K562 (cell line): ENCODE measurements at regions not wholly inside any gene's neighbourhood (a gene's known extent, or its start where the extent isn't known, plus 50 kb on each side); places are given as distances from the start of the nearest gene placed in this dataset.

Source experiments
- BHLHE40 ChIP-seq: IDR thresholded peaks from 2 replicates; pipeline ENCODE4 v1.6.1; 2011; ENCODE audit warnings: low read length, improper control_type of control experiment
- ESRRA ChIP-seq: fragments of 450-650 bp; IDR thresholded peaks from 2 replicates; pipeline ENCODE4 v1.6.1; 2014; ENCODE audit warnings: low read depth, mild to moderate bottlenecking, moderate library complexity, borderline replicate concordance
- ETV5 ChIP-seq: sonication (generic); formaldehyde crosslinking; IDR thresholded peaks from 2 replicates; pipeline ENCODE4 v1.4.0; 2020; ENCODE audit warnings: low read depth, mild to moderate bottlenecking, missing genetic modification reagents
- MYC ChIP-seq, 2 experiments: fragments of 250-450 bp in 1 of 2; sonication (Bioruptor Pico) in 1 of 2; IDR thresholded peaks; 2 replicates each; pipeline versions ENCODE4 v1.5.1 to v1.6.1; 2012 to 2021; ENCODE audit warnings: low read depth in 2 of 2, borderline replicate concordance in 1 of 2, improper control_type of control experiment in 1 of 2, low read length in 1 of 2, mild to moderate bottlenecking in 1 of 2, moderate library complexity in 1 of 2
- MYNN ChIP-seq, 2 experiments: sonication (generic); formaldehyde crosslinking in 1 of 2; IDR thresholded peaks; 2 replicates each; pipeline versions ENCODE4 v1.5.0 to v1.6.1; 2016 to 2020; ENCODE audit warnings: antibody characterized with exemption in 1 of 2, missing genetic modification reagents in 1 of 2
- NEUROD1 ChIP-seq: fragments of 150-350 bp; IDR thresholded peaks from 2 replicates; pipeline ENCODE4 v1.6.1; 2014; ENCODE audit warnings: borderline replicate concordance, low read length, low read depth; ENCODE audit not compliant: partially characterized antibody
- TBL1XR1 ChIP-seq, 2 experiments: IDR thresholded peaks; 2 replicates each; pipeline ENCODE4 v1.6.1; 2012; ENCODE audit warnings: improper control_type of control experiment in 2 of 2, low read length in 2 of 2, mild to moderate bottlenecking in 1 of 2
- TCF3 ChIP-seq: sonication (generic); formaldehyde crosslinking; IDR thresholded peaks from 2 replicates; pipeline ENCODE4 v1.4.0; 2020; ENCODE audit warnings: mild to moderate bottlenecking, missing genetic modification reagents
- VEZF1 ChIP-seq: fragments of 200-800 bp; sonication (Bioruptor generic); IDR thresholded peaks from 2 replicates; pipeline ENCODE4 v1.6.1; 2017; ENCODE audit warnings: missing genetic modification characterization, missing compliant biosample characterization
- ZBTB40 ChIP-seq, 2 experiments: fragments of 450-650 bp in 1 of 2; sonication (generic) in 1 of 2; formaldehyde crosslinking in 1 of 2; IDR thresholded peaks; 2 replicates each; pipeline versions ENCODE4 v1.7.1 to v1.9.0; 2016 to 2022; ENCODE audit warnings: inconsistent platforms in 1 of 2, mild to moderate bottlenecking in 1 of 2, missing genetic modification reagents in 1 of 2
- ZC3H11A ChIP-seq: IDR thresholded peaks from 2 replicates; pipeline ENCODE4 v1.6.1; 2012; ENCODE audit warnings: low read depth, low read length, improper control_type of control experiment
- ZNF668 ChIP-seq: fragments of 250-450 bp; sonication (Bioruptor Pico); IDR thresholded peaks from 2 replicates; pipeline ENCODE4 v1.8.0; 2022; ENCODE audit warnings: mild to moderate bottlenecking, inconsistent platforms
- ZNF740 ChIP-seq, 3 experiments: fragments of 200-800 bp in 1 of 3; sonication (Bioruptor generic) in 1 of 3; sonication (generic) in 1 of 3; formaldehyde crosslinking in 1 of 3; IDR thresholded peaks; 2 replicates each; pipeline versions ENCODE4 v1.6.1 to v1.8.0; 2016 to 2022; ENCODE audit warnings: mild to moderate bottlenecking in 2 of 3, missing compliant biosample characterization in 2 of 3, missing genetic modification characterization in 2 of 3, missing genetic modification reagents in 1 of 3

GRCh38 chr16:87053016-87053982, 263.9 kb downstream of the C16orf95 start (continued):
- TF ChIP-seq ZNF740 (CRISPR knock-in tag; IDR thresholded peaks at IDR 0.05), result peak; percentile 84
- peak in 1 of 2 experiments; percentile 95; a peak in 2 of 4 replicates for TF ChIP-seq ZNF740 (tag; IDR thresholded peaks at IDR 0.05)
- peak; percentile 73 for TF ChIP-seq NEUROD1
- TF ChIP-seq ESRRA, result 0 out of 2 replicates have a peak, but pooled peaks have one; percentile 24
- TF ChIP-seq ZC3H11A, result no peak
- peak; percentile 70 for TF ChIP-seq MYNN (IDR thresholded peaks at IDR 0.05)
- no peak for TF ChIP-seq MYNN (CRISPR knock-in tag; IDR thresholded peaks at IDR 0.05)
- TF ChIP-seq ZNF668 (CRISPR knock-in tag), result no peak
- TF ChIP-seq BHLHE40, result peak; percentile 58
- 0 out of 2 replicates have a peak, but pooled peaks have one; percentile 30 for TF ChIP-seq MYC (IDR thresholded peaks at IDR 0.05; ENCODE audit: low read depth, low read length)
- no peak for TF ChIP-seq MYC (CRISPR knock-in tag; IDR thresholded peaks at IDR 0.05; ENCODE audit: borderline replicate concordance, low read depth)
- peak; percentile 68 to 74; a peak in 1 of 4 replicates for TF ChIP-seq TBL1XR1 (IDR thresholded peaks at IDR 0.05; ENCODE audit: low read length in 2 of 2)
- TF ChIP-seq ZBTB40 (IDR thresholded peaks at IDR 0.05), result no peak
- TF ChIP-seq ZBTB40 (CRISPR knock-in tag; IDR thresholded peaks at IDR 0.05), result no peak
- TF ChIP-seq VEZF1, result peak; percentile 91
- TF ChIP-seq TCF3 (CRISPR knock-in tag), result peak; percentile 89
- TF ChIP-seq ETV5 (CRISPR knock-in tag), result no peak
